GM20000 (cell line): ENCODE measurements at regions not wholly inside any gene's neighbourhood (a gene's known extent, or its start where the extent isn't known, plus 50 kb on each side); places are given as distances from the start of the nearest gene placed in this dataset.

Experiments used
- DNase-seq: peaks from one replicate; pipeline ENCODE4 v3.0.0; 2012; ENCODE audit warnings: low spot score
- TF ChIP-seq, protein P1 (sequence below): IDR thresholded peaks from 2 replicates; pipeline ENCODE4 v1.5.1; 2012; ENCODE audit warnings: mild to moderate bottlenecking, control low read depth; ENCODE audit errors: extremely low read depth, missing control alignments

DNA sequence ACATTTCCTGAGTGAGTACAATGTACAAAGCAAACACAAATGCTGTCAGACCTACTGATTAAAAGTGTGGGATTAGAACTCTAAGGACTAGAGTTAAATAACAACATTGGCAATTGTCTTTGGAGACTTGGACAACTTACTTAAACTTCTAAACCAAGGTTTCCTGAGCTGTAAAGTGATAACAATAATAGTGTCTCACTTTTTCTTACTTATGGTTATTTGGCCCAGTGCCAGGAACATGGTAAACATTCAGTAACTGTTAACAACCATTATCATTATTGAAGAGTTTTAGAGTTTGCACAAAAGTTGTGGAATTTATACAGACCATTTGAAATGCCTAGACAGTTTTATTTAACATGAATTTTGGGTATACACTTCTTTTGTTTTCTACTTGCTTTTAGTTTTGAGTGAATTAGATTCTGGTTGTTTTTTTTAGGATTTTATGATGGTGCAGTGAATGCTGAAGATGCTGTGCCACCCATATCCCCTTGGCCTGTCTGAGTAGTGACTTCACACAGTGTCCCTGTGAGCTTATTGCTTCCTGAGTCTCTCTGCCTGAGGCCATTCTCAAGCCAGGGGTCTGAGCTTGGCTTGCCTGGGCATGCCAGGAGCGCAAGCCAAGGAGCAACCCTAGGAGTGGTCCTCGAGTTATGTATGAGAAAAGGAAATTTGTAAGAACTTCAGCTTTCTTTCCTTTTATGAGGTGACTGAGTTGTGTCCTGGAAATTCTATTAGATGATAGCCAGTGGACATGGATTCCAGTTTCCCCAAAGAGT, 932.8 kb downstream of the TTLL7 start:
- TF ChIP-seq, protein P1, sequence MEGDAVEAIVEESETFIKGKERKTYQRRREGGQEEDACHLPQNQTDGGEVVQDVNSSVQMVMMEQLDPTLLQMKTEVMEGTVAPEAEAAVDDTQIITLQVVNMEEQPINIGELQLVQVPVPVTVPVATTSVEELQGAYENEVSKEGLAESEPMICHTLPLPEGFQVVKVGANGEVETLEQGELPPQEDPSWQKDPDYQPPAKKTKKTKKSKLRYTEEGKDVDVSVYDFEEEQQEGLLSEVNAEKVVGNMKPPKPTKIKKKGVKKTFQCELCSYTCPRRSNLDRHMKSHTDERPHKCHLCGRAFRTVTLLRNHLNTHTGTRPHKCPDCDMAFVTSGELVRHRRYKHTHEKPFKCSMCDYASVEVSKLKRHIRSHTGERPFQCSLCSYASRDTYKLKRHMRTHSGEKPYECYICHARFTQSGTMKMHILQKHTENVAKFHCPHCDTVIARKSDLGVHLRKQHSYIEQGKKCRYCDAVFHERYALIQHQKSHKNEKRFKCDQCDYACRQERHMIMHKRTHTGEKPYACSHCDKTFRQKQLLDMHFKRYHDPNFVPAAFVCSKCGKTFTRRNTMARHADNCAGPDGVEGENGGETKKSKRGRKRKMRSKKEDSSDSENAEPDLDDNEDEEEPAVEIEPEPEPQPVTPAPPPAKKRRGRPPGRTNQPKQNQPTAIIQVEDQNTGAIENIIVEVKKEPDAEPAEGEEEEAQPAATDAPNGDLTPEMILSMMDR = no peak
- no peak for DNase-seq

DNA sequence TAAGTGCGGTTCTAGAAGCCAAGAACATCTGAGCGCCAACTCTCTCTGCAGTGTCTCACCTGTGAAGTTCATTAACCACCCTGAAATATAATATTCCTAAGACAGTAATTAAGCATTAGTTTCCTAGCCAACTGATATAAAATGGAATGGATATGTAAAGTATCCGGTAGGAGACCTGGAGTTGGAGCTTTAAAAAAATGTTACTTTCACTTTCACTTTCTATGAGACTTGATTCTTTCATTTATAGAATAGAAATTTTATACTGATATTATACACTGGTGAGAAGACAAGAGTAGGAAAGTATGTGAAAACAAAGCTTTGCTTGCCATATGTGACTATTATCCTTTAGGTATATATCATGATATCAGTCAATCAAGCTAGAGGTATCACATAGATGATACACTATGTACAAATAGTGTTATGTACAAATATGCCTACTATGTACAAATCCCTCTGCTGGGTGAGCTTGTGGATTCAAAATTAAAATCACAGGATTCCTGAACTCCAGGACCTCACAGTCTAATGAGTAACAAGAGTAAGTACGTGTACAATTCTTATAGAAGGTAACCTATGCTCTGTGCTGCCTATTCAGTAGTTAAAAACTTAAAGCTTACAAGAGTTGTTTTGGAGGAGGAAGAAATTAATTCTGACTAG, 934.2 kb downstream of the TTLL7 start:
- TF ChIP-seq, protein P1 = no peak
- DNase-seq = no peak

DNA sequence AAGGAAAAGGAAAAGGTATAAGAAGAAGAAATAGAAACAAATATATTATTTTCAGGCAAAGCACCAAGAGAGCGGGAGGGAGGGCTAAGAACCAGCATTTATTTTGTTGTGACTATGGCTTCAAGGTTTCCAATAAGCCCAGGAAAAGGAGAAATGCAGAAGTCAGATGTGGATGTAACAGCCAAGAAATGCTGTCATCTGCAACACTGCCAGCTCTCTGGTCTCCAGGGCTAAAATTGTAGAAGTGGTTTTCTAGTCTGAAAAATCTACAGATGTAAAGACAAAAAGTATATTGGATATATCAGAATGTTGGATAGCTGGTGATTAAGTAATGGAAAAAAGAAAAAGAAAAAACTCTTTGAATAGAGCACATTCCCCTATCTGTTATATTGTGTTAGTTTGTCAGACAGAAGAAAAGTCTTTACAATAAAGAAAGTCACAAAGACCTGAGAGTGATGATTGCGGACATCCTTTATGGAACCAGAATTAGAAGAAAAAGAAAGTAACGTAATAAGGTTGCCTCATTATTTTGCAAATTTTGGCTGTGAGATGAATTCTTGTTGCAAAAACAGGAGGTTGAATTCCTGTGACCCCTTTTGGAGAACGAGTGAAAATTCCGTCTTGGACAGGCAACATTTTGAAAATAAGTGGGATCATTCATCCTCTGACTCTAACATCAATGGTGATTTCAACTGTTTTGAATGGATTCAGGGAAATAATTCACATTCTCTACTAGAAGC, 938.1 kb downstream of the TTLL7 start:
- TF ChIP-seq, protein P1 = no peak
- no peak for DNase-seq

DNA sequence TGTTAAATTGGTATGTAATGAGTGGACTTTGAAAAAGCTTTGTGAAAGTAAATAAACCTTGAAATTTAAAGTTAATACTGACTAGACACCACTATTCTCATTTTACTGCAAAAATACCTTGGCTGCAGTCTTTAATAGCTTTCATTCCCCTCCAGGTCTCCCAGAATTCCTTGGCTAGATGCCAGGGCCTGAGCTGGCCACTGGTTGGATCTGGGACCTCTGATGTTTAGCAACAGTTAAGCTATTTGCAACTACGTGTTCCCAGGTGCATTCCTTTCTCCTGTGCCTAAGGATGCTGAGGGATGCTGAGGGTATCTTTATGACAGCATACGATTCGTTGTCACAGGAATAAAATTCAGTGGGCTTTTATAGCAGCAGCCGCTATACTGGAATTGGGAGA, 938.7 kb downstream of the TTLL7 start:
- TF ChIP-seq, protein P1 = no peak

DNA sequence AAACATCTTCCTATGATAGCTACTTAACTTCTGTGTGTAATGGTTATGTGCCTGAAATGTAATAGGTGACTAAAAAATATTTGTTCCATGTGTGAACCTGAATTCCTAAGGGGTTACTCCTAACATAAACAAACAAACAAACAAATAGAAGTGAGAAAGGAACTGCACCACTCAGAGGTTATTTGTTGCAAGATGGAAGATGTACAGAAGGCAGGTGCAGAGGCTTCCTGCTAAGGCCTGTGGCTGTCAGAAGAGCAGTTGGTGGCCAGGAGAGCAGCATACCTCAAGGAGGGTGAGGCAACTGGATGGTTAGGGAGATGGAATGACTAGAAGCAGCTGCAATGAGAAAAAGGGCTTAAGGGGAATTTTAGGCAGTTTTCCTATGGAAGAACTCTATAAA, 940.6 kb downstream of the TTLL7 start:
- DNase-seq = no peak
- TF ChIP-seq, protein P1 = no peak

More for the DNA sequence above, 938.7 kb downstream of the TTLL7 start:
- DNase-seq = no peak

DNA sequence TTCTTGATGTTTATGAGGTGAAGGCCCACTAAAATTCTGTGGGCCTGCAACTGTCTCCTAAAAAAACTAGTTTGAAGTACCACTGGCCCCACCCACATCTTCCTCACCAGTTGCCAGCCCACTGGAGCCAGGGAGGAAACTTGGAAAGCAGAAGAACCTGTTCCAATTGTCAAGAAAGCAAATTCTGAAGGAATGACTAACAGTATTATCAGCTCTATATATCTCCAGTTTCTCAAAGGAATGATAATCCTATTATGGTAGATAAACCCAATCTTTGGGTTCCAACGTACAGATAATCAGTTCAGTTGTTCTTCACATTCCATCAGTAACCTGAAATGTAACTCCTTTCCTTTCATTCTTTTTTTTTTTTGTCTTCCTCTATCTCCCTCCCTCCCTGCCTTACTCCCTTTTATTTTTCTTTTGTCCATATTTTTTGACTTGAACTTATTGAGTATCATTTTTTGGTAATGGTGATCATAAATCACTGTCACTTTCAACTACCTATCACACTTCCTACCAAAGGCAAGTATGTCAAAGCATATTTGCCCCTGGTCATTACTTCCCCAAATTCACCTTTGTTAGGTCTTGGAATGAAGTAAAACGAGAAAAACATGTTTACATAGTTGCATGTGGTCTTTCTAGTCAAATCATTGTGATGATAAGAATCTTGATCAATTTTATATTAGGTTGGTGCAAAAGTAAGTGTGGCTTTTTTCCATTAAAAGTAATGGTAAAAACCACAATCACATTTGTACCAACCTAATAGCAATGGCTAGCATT, 943.4 kb downstream of the TTLL7 start:
- TF ChIP-seq, protein P1 = no peak
- no peak for DNase-seq
